Parathyroid adenoma (tissue), 2 donors: ENCODE measurements at regions not wholly inside any gene's neighbourhood (a gene's known extent, or its start where the extent isn't known, plus 50 kb on each side); places are given as distances from the start of the nearest gene placed in this dataset.

Experiments used
- H2AFZ ChIP-seq: fragments of 300-600 bp; sonication (generic); one replicate; pipeline ENCODE4 v1.7.0; 2017; ENCODE audit warnings: antibody characterized with exemption, mild to moderate bottlenecking
- H3K27ac ChIP-seq: fragments of 300-600 bp; sonication (generic); one replicate; pipeline ENCODE4 v1.7.0; 2017
- H3K27me3 ChIP-seq: fragments of 300-600 bp; sonication (generic); one replicate; pipeline ENCODE4 v1.7.0; 2017; ENCODE audit warnings: low read length; ENCODE audit not compliant: control insufficient read depth, insufficient read depth
- H3K36me3 ChIP-seq: fragments of 300-600 bp; sonication (generic); one replicate; pipeline ENCODE4 v1.7.0; 2017; ENCODE audit warnings: low read length; ENCODE audit not compliant: control insufficient read depth, insufficient read depth
- H3K4me1 ChIP-seq: fragments of 300-600 bp; sonication (generic); one replicate; pipeline ENCODE4 v1.7.0; 2017; ENCODE audit warnings: control low read depth
- H3K4me2 ChIP-seq: fragments of 300-600 bp; sonication (generic); one replicate; pipeline ENCODE4 v1.7.0; 2017; ENCODE audit warnings: low read length
- H3K4me3 ChIP-seq: fragments of 300-600 bp; sonication (generic); one replicate; pipeline ENCODE4 v1.7.0; 2017; ENCODE audit warnings: low read depth, low read length
- H3K79me2 ChIP-seq: fragments of 300-600 bp; sonication (generic); one replicate; pipeline ENCODE4 v1.7.0; 2017; ENCODE audit warnings: control low read depth
- H3K9ac ChIP-seq: fragments of 300-600 bp; sonication (generic); one replicate; pipeline ENCODE4 v1.7.0; 2017; ENCODE audit warnings: mild to moderate bottlenecking
- H3K9me3 ChIP-seq: fragments of 300-600 bp; sonication (generic); one replicate; pipeline ENCODE4 v1.7.0; 2017; ENCODE audit warnings: low read length; ENCODE audit not compliant: control insufficient read depth
- CTCF ChIP-seq: fragments of 300-600 bp; sonication (generic); IDR thresholded peaks from one replicate; pipeline ENCODE4 v1.7.0; 2017; ENCODE audit warnings: antibody characterized with exemption, mild to moderate bottlenecking
- donor health status: primary hyperparathyroidism.

- Histone ChIP-seq H3K4me3 (no peak overlapping the region), H3K79me2 (no peaks in the 10 kb centered on the region), H3K27ac (no peak overlapping the region), H3K9ac (no peak overlapping the region), H3K27me3 (no peaks in the 10 kb centered on the region), H3K4me2 (no peak overlapping the region), H3K9me3 (no peaks in the 10 kb centered on the region), H3K36me3 (no peaks in the 10 kb centered on the region), H3K4me1 (no peaks in the 10 kb centered on the region), H2AFZ (no peak overlapping the region)
- TF ChIP-seq CTCF, result no peak
These were observed 679.2 kb upstream of the ADAMTS5 start for GRCh38 chr21:27646056-27646455.

- no peaks in the 10 kb centered on the region for H3K4me1 ChIP-seq
- H3K36me3 ChIP-seq, result no peaks in the 10 kb centered on the region
- no peak overlapping the region for H2AFZ ChIP-seq
- no peaks in the 10 kb centered on the region for H3K79me2 ChIP-seq
- H3K4me2 ChIP-seq, result no peak overlapping the region
- no peak for TF ChIP-seq CTCF
- H3K4me3 ChIP-seq, result no peak overlapping the region
- H3K9me3 ChIP-seq, result no peaks in the 10 kb centered on the region
- no peak overlapping the region for H3K27ac ChIP-seq
- H3K9ac ChIP-seq, result no peak overlapping the region
- no peaks in the 10 kb centered on the region for H3K27me3 ChIP-seq
These were observed 678.4 kb upstream of the ADAMTS5 start for GRCh38 chr21:27645285-27645684.

GRCh38 chr21:27643326-27643725 lies 676.4 kb upstream of the ADAMTS5 start:
- H3K4me2 ChIP-seq, result no peak overlapping the region
- no peak for TF ChIP-seq CTCF
- H3K27me3 ChIP-seq, result no peaks in the 10 kb centered on the region
- no peak overlapping the region for H2AFZ ChIP-seq
- no peaks in the 10 kb centered on the region for H3K36me3 ChIP-seq
- H3K4me3 ChIP-seq, result no peak overlapping the region
- H3K9me3 ChIP-seq, result no peaks in the 10 kb centered on the region
- no peaks in the 10 kb centered on the region for H3K79me2 ChIP-seq
- no peak overlapping the region for H3K9ac ChIP-seq
- no peak overlapping the region for H3K27ac ChIP-seq
- H3K4me1 ChIP-seq, result no peaks in the 10 kb centered on the region

GRCh38 chr21:27639286-27639685 lies 672.4 kb upstream of the ADAMTS5 start:
- no peaks in the 10 kb centered on the region for H3K9me3 ChIP-seq
- TF ChIP-seq CTCF, result no peak
- no peaks in the 10 kb centered on the region for H3K4me1 ChIP-seq
- no peak overlapping the region for H3K4me3 ChIP-seq
- no peaks in the 10 kb centered on the region for H3K79me2 ChIP-seq
- H3K4me2 ChIP-seq, result no peak overlapping the region
- no peak overlapping the region for H2AFZ ChIP-seq
- H3K9ac ChIP-seq, result no peak overlapping the region
- H3K36me3 ChIP-seq, result no peaks in the 10 kb centered on the region
- H3K27ac ChIP-seq, result no peak overlapping the region
- no peaks in the 10 kb centered on the region for H3K27me3 ChIP-seq

GRCh38 chr21:27636656-27637055 lies 669.8 kb upstream of the ADAMTS5 start:
- Histone ChIP-seq H3K27ac (no peak overlapping the region), H2AFZ (no peak overlapping the region), H3K9ac (no peak overlapping the region), H3K79me2 (no peaks in the 10 kb centered on the region), H3K36me3 (no peaks in the 10 kb centered on the region), H3K4me1 (no peaks in the 10 kb centered on the region), H3K4me3 (no peak overlapping the region), H3K9me3 (no peaks in the 10 kb centered on the region), H3K4me2 (no peak overlapping the region), H3K27me3 (no peaks in the 10 kb centered on the region)
- no peak for TF ChIP-seq CTCF
